ENCODE measurements at regions not wholly inside any gene's neighbourhood (a gene's known extent, or its start where the extent isn't known, plus 50 kb on each side); places are given as distances from the start of the nearest gene placed in this dataset.

- Histone ChIP-seq H3K9me2 (replicated peaks; ENCODE audit: low read depth, low read length) (no peaks in the 10 kb centered on the region), H3K79me2 (ENCODE audit: insufficient read depth, low read length) (no peaks in the 10 kb centered on the region), H3F3A (ENCODE audit: low read depth) (no peaks in the 10 kb centered on the region), H3K9ac (ENCODE audit: low read depth, low read length, poor library complexity, severe bottlenecking) (no peak overlapping the region), H3K4me3 (ENCODE audit: low read length, poor library complexity, severe bottlenecking) (no peak overlapping the region), H3K4me2 (ENCODE audit: low read depth, low read length, poor library complexity, severe bottlenecking) (no peak overlapping the region), H3K36me3 (ENCODE audit: insufficient read depth, low read length) (no peaks in the 10 kb centered on the region), H3K4me1 (ENCODE audit: insufficient read depth, low read length, poor library complexity, severe bottlenecking) (no peaks in the 10 kb centered on the region), H3K9me3 (ENCODE audit: insufficient read depth, low read depth, low read length) (no peaks in the 10 kb centered on the region), H4K20me1 (ENCODE audit: insufficient read depth, low read length, poor library complexity, severe bottlenecking) (no peaks in the 10 kb centered on the region), H2AFZ (ENCODE audit: low read length) (no peak overlapping the region), H3K27me3 (ENCODE audit: insufficient read depth, low read length, poor library complexity, severe bottlenecking) (no peaks in the 10 kb centered on the region)
- no peak for TF ChIP-seq EZH2phosphoT487 (IDR thresholded peaks at IDR 0.05; ENCODE audit: borderline replicate concordance)
- TF ChIP-seq CTCF (conservative IDR thresholded peaks at IDR 0.05; ENCODE audit: low read length), result no peak
Measured at GRCh38 chr5:130712324-130712723, 452.7 kb downstream of the HINT1 start.

- no peak overlapping the region for H3K4me2 ChIP-seq (ENCODE audit: low read depth, low read length, poor library complexity, severe bottlenecking)
- H3K9me3 ChIP-seq (ENCODE audit: insufficient read depth, low read depth, low read length), result no peaks in the 10 kb centered on the region
- no peaks in the 10 kb centered on the region for H4K20me1 ChIP-seq (ENCODE audit: insufficient read depth, low read length, poor library complexity, severe bottlenecking)
- no peak overlapping the region for H3K4me3 ChIP-seq (ENCODE audit: low read length, poor library complexity, severe bottlenecking)
- H3K27me3 ChIP-seq (ENCODE audit: insufficient read depth, low read length, poor library complexity, severe bottlenecking), result no peaks in the 10 kb centered on the region
- no peaks in the 10 kb centered on the region for H3F3A ChIP-seq (ENCODE audit: low read depth)
- no peaks in the 10 kb centered on the region for H3K79me2 ChIP-seq (ENCODE audit: insufficient read depth, low read length)
- no peaks in the 10 kb centered on the region for H3K36me3 ChIP-seq (ENCODE audit: insufficient read depth, low read length)
- no peak overlapping the region for H3K9ac ChIP-seq (ENCODE audit: low read depth, low read length, poor library complexity, severe bottlenecking)
- no peaks in the 10 kb centered on the region for H3K9me2 ChIP-seq (replicated peaks; ENCODE audit: low read depth, low read length)
- H2AFZ ChIP-seq (ENCODE audit: low read length), result no peak overlapping the region
- no peaks in the 10 kb centered on the region for H3K4me1 ChIP-seq (ENCODE audit: insufficient read depth, low read length, poor library complexity, severe bottlenecking)
- TF ChIP-seq EZH2phosphoT487 (IDR thresholded peaks at IDR 0.05; ENCODE audit: borderline replicate concordance) (no peak), CTCF (conservative IDR thresholded peaks at IDR 0.05; ENCODE audit: low read length) (no peak)
Measured at GRCh38 chr5:130710596-130710995, 454.5 kb downstream of the HINT1 start.

GRCh38 chr5:130708754-130709153, 456.3 kb downstream of the HINT1 start:
- Histone ChIP-seq H3K4me1 (ENCODE audit: insufficient read depth, low read length, poor library complexity, severe bottlenecking) (no peaks in the 10 kb centered on the region), H3K36me3 (ENCODE audit: insufficient read depth, low read length) (no peaks in the 10 kb centered on the region), H4K20me1 (ENCODE audit: insufficient read depth, low read length, poor library complexity, severe bottlenecking) (no peaks in the 10 kb centered on the region), H3K4me2 (ENCODE audit: low read depth, low read length, poor library complexity, severe bottlenecking) (no peak overlapping the region), H3K9me3 (ENCODE audit: insufficient read depth, low read depth, low read length) (no peaks in the 10 kb centered on the region), H3F3A (ENCODE audit: low read depth) (no peaks in the 10 kb centered on the region), H3K9ac (ENCODE audit: low read depth, low read length, poor library complexity, severe bottlenecking) (no peak overlapping the region), H3K79me2 (ENCODE audit: insufficient read depth, low read length) (no peaks in the 10 kb centered on the region), H2AFZ (ENCODE audit: low read length) (no peak overlapping the region), H3K4me3 (ENCODE audit: low read length, poor library complexity, severe bottlenecking) (no peak overlapping the region), H3K27me3 (ENCODE audit: insufficient read depth, low read length, poor library complexity, severe bottlenecking) (no peaks in the 10 kb centered on the region), H3K9me2 (replicated peaks; ENCODE audit: low read depth, low read length) (no peaks in the 10 kb centered on the region)
- TF ChIP-seq EZH2phosphoT487 (IDR thresholded peaks at IDR 0.05; ENCODE audit: borderline replicate concordance) (no peak), CTCF (conservative IDR thresholded peaks at IDR 0.05; ENCODE audit: low read length) (no peak)
